ENCODE measurements at regions not wholly inside any gene's neighbourhood (a gene's known extent, or its start where the extent isn't known, plus 50 kb on each side); places are given as distances from the start of the nearest gene placed in this dataset.

DNA sequence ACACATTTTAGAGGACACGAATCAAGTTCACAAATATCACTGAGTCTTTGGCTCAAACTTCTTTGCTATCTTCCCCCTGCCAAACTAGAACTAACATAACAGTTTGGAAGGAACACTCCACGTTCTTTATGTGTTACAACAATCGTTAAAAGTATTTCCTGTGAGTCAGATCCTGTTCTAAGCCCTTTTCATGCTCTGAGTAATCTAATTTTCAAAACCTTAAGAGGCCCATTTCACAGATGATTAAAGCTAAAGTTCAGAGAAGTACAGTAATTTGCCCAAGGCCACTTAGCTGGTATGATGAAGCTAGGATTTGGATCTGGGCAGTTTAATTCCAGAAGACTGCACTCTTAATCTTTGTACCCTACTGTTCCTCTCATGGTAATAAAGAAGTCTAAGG is 854.4 kb upstream of the INTU start:
- H3K4me1 ChIP-seq (ENCODE audit: low read length), result no peaks in the 10 kb centered on the region
- H3K79me2 ChIP-seq (ENCODE audit: low read length), result no peaks in the 10 kb centered on the region
- no peak overlapping the region for H3K4me2 ChIP-seq (ENCODE audit: low read depth, low read length)
- H3K9me2 ChIP-seq (replicated peaks; ENCODE audit: insufficient read depth, low read length), result no peaks in the 10 kb centered on the region
- no peak overlapping the region for H2AFZ ChIP-seq (ENCODE audit: low read length)
- H3F3A ChIP-seq (ENCODE audit: insufficient read depth, low read length), result no peaks in the 10 kb centered on the region
- H3K27me3 ChIP-seq (replicated peaks; ENCODE audit: insufficient read depth, low read length), result no peaks in the 10 kb centered on the region
- no peak for DNase-seq
- no peak overlapping the region for H3K9ac ChIP-seq (ENCODE audit: low read length)
- no peak overlapping the region for H3K27ac ChIP-seq (ENCODE audit: low read length)
- TF ChIP-seq EZH2phosphoT487 (IDR thresholded peaks at IDR 0.05; ENCODE audit: low read length) (no peak), EZH2 (optimal IDR thresholded peaks at IDR 0.05; ENCODE audit: low read depth, low read length) (no peak)
- TF ChIP-seq, protein P1, sequence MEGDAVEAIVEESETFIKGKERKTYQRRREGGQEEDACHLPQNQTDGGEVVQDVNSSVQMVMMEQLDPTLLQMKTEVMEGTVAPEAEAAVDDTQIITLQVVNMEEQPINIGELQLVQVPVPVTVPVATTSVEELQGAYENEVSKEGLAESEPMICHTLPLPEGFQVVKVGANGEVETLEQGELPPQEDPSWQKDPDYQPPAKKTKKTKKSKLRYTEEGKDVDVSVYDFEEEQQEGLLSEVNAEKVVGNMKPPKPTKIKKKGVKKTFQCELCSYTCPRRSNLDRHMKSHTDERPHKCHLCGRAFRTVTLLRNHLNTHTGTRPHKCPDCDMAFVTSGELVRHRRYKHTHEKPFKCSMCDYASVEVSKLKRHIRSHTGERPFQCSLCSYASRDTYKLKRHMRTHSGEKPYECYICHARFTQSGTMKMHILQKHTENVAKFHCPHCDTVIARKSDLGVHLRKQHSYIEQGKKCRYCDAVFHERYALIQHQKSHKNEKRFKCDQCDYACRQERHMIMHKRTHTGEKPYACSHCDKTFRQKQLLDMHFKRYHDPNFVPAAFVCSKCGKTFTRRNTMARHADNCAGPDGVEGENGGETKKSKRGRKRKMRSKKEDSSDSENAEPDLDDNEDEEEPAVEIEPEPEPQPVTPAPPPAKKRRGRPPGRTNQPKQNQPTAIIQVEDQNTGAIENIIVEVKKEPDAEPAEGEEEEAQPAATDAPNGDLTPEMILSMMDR (IDR thresholded peaks at IDR 0.05; ENCODE audit: low read length), result no peak
- H3K9me3 ChIP-seq (replicated peaks; ENCODE audit: insufficient read depth, low read length), result no peaks in the 10 kb centered on the region
- no peaks in the 10 kb centered on the region for H4K20me1 ChIP-seq (ENCODE audit: insufficient read depth, low read length)
- H3K4me3 ChIP-seq (ENCODE audit: low read length), result no peak overlapping the region
- no peaks in the 10 kb centered on the region for H3K36me3 ChIP-seq (replicated peaks; ENCODE audit: insufficient read depth, low read length)

DNA sequence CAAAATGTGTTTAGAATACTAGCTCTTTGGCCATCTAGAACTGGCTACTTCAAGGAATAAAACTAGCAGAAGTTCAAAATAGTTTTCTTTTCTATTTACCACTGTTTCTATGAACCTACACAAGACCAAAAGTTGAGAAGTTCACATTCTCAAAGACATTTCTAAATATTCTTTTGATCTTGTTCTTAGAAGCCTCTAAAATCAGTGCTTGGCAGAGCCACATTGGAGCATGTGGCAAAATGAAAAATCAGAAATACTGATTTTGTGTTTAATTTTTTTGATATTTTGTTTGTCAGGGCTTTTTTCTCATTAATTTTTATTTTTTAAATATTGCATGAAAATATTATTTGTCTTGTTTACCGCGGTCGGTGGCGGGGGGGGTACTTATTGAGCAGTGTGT is 853.8 kb upstream of the INTU start:
- H3K9me2 ChIP-seq (replicated peaks; ENCODE audit: insufficient read depth, low read length), result no peaks in the 10 kb centered on the region
- H3K4me3 ChIP-seq (ENCODE audit: low read length), result no peak overlapping the region
- no peak overlapping the region for H3K27ac ChIP-seq (ENCODE audit: low read length)
- no peak for TF ChIP-seq EZH2phosphoT487 (IDR thresholded peaks at IDR 0.05; ENCODE audit: low read length)
- no peak for TF ChIP-seq EZH2 (optimal IDR thresholded peaks at IDR 0.05; ENCODE audit: low read depth, low read length)
- TF ChIP-seq, protein P1 (IDR thresholded peaks at IDR 0.05; ENCODE audit: low read length), result no peak
- H3F3A ChIP-seq (ENCODE audit: insufficient read depth, low read length), result no peaks in the 10 kb centered on the region
- no peaks in the 10 kb centered on the region for H3K4me1 ChIP-seq (ENCODE audit: low read length)
- no peak overlapping the region for H2AFZ ChIP-seq (ENCODE audit: low read length)
- no peaks in the 10 kb centered on the region for H4K20me1 ChIP-seq (ENCODE audit: insufficient read depth, low read length)
- H3K9ac ChIP-seq (ENCODE audit: low read length), result no peak overlapping the region
- no peaks in the 10 kb centered on the region for H3K27me3 ChIP-seq (replicated peaks; ENCODE audit: insufficient read depth, low read length)
- DNase-seq, result no peak
- no peak overlapping the region for H3K4me2 ChIP-seq (ENCODE audit: low read depth, low read length)
- H3K36me3 ChIP-seq (replicated peaks; ENCODE audit: insufficient read depth, low read length), result no peaks in the 10 kb centered on the region
- H3K79me2 ChIP-seq (ENCODE audit: low read length), result no peaks in the 10 kb centered on the region
- H3K9me3 ChIP-seq (replicated peaks; ENCODE audit: insufficient read depth, low read length), result no peaks in the 10 kb centered on the region

DNA sequence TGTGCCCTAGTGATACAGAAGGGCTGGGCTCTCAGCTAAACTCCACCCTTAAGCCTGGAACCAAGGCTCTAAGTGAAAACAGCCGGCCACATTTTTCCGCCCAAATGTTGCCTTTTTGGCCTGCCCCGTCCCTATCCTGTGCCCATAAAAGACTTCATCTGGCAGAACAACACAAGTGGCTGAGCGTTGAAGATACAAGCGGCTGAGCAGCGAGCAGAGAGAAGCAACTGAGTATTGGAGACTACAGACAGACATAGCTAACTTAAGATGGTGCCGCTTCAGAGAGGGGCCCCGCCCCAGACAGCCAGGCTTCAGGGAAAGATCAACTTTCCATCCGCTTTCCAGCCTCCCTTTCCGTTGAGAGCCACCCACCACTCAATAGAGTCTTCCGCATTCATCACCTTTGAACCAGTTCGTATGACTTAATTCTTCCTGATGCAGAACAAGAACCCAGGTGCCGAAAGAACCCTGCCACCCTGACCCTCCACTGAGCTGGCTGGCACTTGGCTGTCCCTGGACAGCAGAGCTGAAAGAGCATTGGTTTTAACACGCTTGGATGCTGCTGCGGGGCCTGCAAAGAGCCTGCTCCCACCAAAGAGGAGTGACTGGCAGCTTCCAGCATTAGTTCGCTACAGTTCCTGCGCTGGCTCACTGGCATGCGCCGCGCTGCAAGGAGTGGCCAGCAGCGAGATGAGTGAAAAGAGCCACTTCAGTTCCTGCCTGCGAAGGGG is 853.2 kb upstream of the INTU start:
- DNase-seq, result no peak
- Histone ChIP-seq H3K4me2 (ENCODE audit: low read depth, low read length) (no peak overlapping the region), H3K4me3 (ENCODE audit: low read length) (no peak overlapping the region), H3K9me3 (replicated peaks; ENCODE audit: insufficient read depth, low read length) (no peaks in the 10 kb centered on the region), H4K20me1 (ENCODE audit: insufficient read depth, low read length) (no peaks in the 10 kb centered on the region), H3K36me3 (replicated peaks; ENCODE audit: insufficient read depth, low read length) (no peaks in the 10 kb centered on the region), H3K9ac (ENCODE audit: low read length) (no peak overlapping the region), H3F3A (ENCODE audit: insufficient read depth, low read length) (no peaks in the 10 kb centered on the region), H3K27ac (ENCODE audit: low read length) (no peak overlapping the region), H2AFZ (ENCODE audit: low read length) (no peak overlapping the region), H3K27me3 (replicated peaks; ENCODE audit: insufficient read depth, low read length) (no peaks in the 10 kb centered on the region), H3K79me2 (ENCODE audit: low read length) (no peaks in the 10 kb centered on the region), H3K9me2 (replicated peaks; ENCODE audit: insufficient read depth, low read length) (no peaks in the 10 kb centered on the region), H3K4me1 (ENCODE audit: low read length) (no peaks in the 10 kb centered on the region)
- no peak for TF ChIP-seq EZH2 (optimal IDR thresholded peaks at IDR 0.05; ENCODE audit: low read depth, low read length)
- TF ChIP-seq EZH2phosphoT487 (IDR thresholded peaks at IDR 0.05; ENCODE audit: low read length), result no peak
- TF ChIP-seq, protein P1 (IDR thresholded peaks at IDR 0.05; ENCODE audit: low read length), result no peak
